Ovary (tissue), 7 donors: ENCODE measurements at regions not wholly inside any gene's neighbourhood (a gene's known extent, or its start where the extent isn't known, plus 50 kb on each side); places are given as distances from the start of the nearest gene placed in this dataset.
A peak's percentile ranks its signal among the peaks of the same experiment; 100 is the strongest.

Experiments used
- DNase-seq, 5 donors: peaks; one replicate each; pipeline ENCODE4 v3.0.0-alpha.2; 2019 to 2020
- H3K27ac ChIP-seq, 2 donors: fragments of 200-600 bp; one replicate each; pipeline versions ENCODE4 v1.5.1 to v1.8.0; 2019 to 2022
- H3K27me3 ChIP-seq: fragments of 200-600 bp; one replicate; pipeline ENCODE4 v1.8.0; 2022
- H3K36me3 ChIP-seq: fragments of 200-600 bp; sonication (generic); one replicate; pipeline ENCODE4 v1.5.1; 2019
- H3K4me1 ChIP-seq: one replicate; pipeline ENCODE4 v1.8.1; 2013; ENCODE audit warnings: mild to moderate bottlenecking, moderate library complexity; ENCODE audit not compliant: insufficient read depth
- H3K4me3 ChIP-seq: fragments of 200-600 bp; sonication (generic); one replicate; pipeline ENCODE4 v1.5.1; 2017
- H3K9me3 ChIP-seq, 2 donors: fragments of 200-600 bp in 1 of 2; sonication (generic) in 1 of 2; one replicate each; pipeline versions ENCODE4 v1.5.1 to v1.8.1; 2013 to 2019; ENCODE audit warnings: mild to moderate bottlenecking in 1 of 2, moderate library complexity in 1 of 2
- CTCF ChIP-seq, 3 donors: fragments of 450-650 bp in 2 of 3; fragments of 200-600 bp in 1 of 3; IDR thresholded peaks; one replicate each; pipeline versions ENCODE4 v1.5.1 to v1.8.0; 2016 to 2022; ENCODE audit warnings: antibody characterized with exemption in 3 of 3, mild to moderate bottlenecking in 1 of 3
- EP300 ChIP-seq: sonication (generic); formaldehyde crosslinking; IDR thresholded peaks from one replicate; pipeline ENCODE4 v1.6.1; 2017; ENCODE audit warnings: antibody characterized with exemption
- POLR2A ChIP-seq: fragments of 450-650 bp; IDR thresholded peaks from one replicate; pipeline ENCODE4 v1.6.1; 2017; ENCODE audit warnings: antibody characterized with exemption, mild to moderate bottlenecking, moderate library complexity
- WGBS, 3 donors: extraction: QIAGEN DNeasy Blood & Tissue Kit in 1 of 3; methylation state at CpG; one replicate each; pipeline versions ENCODE4 v1.1.5 to v1.1.7; 2013 to 2017; 5-methylcytosine and 5-hydroxymethylcytosine counted together
- intact Hi-C, 4 donors: fragments of 100-400 bp; cut with DNase I; formaldehyde crosslinking; loops; one replicate each; pipeline versions ENCODE4 v1.11.0 to v1.15.1; 2022 to 2023
- donor health status: DM: no; HTN: no; CAD: no; lungs with moderate emphysema.
- donor health status: DM: no; HTN: no; CAD: no.
- donor health status: Bipolar disorder and iron deficiency.
- donor health status: DM: no; HTN: no; CAD: no.
- donor health status: DM: yes; HTN: yes; CAD: no.

GRCh38 chr7:86592185-86592584 is 51.5 kb upstream of the GRM3 start:
- TF ChIP-seq POLR2A (no peak), CTCF (IDR thresholded peaks at IDR 0.05) (no peak)

GRCh38 chr7:86574006-86574405 is 69.7 kb upstream of the GRM3 start:
- H3K4me3 ChIP-seq: no peak overlapping the region
- DNase-seq: no peak
- H3K9me3 ChIP-seq: no peaks in the 10 kb centered on the region
- H3K27me3 ChIP-seq: no peaks in the 10 kb centered on the region
- no peak overlapping the region for H3K27ac ChIP-seq
- intact Hi-C loops: no loop called here
- no peaks in the 10 kb centered on the region for H3K36me3 ChIP-seq
- H3K4me1 ChIP-seq: no peaks in the 10 kb centered on the region
- WGBS, 3 donors: 89 to 97% (median 94%) methylated on average over 9 of the region's 9 CpGs
- no peak for TF ChIP-seq EP300
- no peak for TF ChIP-seq CTCF (IDR thresholded peaks at IDR 0.05)
- TF ChIP-seq POLR2A: no peak

More at GRCh38 chr7:86592185-86592584, 51.5 kb upstream of the GRM3 start:
- intact Hi-C loops: no loop called here
- 10 to 60% (median 13%) methylated on average over 1 of the region's 1 CpG for WGBS, 3 donors
- H3K27ac ChIP-seq: no peak overlapping the region
- no peak for DNase-seq
- no peak overlapping the region for H3K4me3 ChIP-seq
- H3K36me3 ChIP-seq: no peaks in the 10 kb centered on the region
- no peaks in the 10 kb centered on the region for H3K9me3 ChIP-seq
- H3K4me1 ChIP-seq: no peaks in the 10 kb centered on the region
- H3K27me3 ChIP-seq: no peaks in the 10 kb centered on the region

GRCh38 chr7:86558680-86559501 is 84.8 kb upstream of the GRM3 start:
- TF ChIP-seq CTCF (IDR thresholded peaks at IDR 0.05) (no peak), POLR2A (no peak), EP300 (no peak)
- 41 to 50% (median 44%) methylated on average over 8 of the region's 8 CpGs for WGBS, 3 donors
- H3K27ac ChIP-seq: no peak overlapping the region
- intact Hi-C loops: no loop called here
- no peak for DNase-seq
- H3K9me3 ChIP-seq: no peaks in the 10 kb centered on the region
- no peaks in the 10 kb centered on the region for H3K36me3 ChIP-seq
- H3K4me3 ChIP-seq: no peak overlapping the region
- no peaks in the 10 kb centered on the region for H3K4me1 ChIP-seq
- no peaks in the 10 kb centered on the region for H3K27me3 ChIP-seq

- TF ChIP-seq POLR2A: no peak
- no peak for TF ChIP-seq CTCF (IDR thresholded peaks at IDR 0.05)
- TF ChIP-seq EP300: no peak
- no peaks in the 10 kb centered on the region for H3K36me3 ChIP-seq
- H3K4me1 ChIP-seq: no peaks in the 10 kb centered on the region
- no peak overlapping the region for H3K27ac ChIP-seq
- intact Hi-C loops: no loop called here
- H3K9me3 ChIP-seq: no peaks in the 10 kb centered on the region
- H3K27me3 ChIP-seq: no peaks in the 10 kb centered on the region
- 89 to 92% (median 89%) methylated on average over 5 of the region's 5 CpGs for WGBS, 3 donors
- DNase-seq: peak in 1 of 5 donors; percentile 9
- no peak overlapping the region for H3K4me3 ChIP-seq
These were observed 109.1 kb upstream of the GRM3 start for GRCh38 chr7:86534641-86535040.
